ENCODE measurements at regions not wholly inside any gene's neighbourhood (a gene's known extent, or its start where the extent isn't known, plus 50 kb on each side); places are given as distances from the start of the nearest gene placed in this dataset.
"Not testable (repeated sequence)": the region's sequence is repeated elsewhere in the genome, so short reads cannot be mapped to it uniquely, and the experiment has no call there.

GRCh38 chrX:3811331-3812311 is 98.2 kb upstream of the PRKX start:
- peak; percentile 17 for DNase-seq

GRCh38 chrX:3807906-3808305 is 94.5 kb upstream of the PRKX start:
- DNase-seq: no peak

GRCh38 chrX:3806630-3807029 is 93.2 kb upstream of the PRKX start:
- no peak for DNase-seq

- DNase-seq: no peak
Measured at GRCh38 chrX:3803713-3804112, 90.3 kb upstream of the PRKX start.

- DNase-seq: no peak
Measured at GRCh38 chrX:3803305-3803704, 89.9 kb upstream of the PRKX start.

GRCh38 chrX:3795411-3795810 is 82.0 kb upstream of the PRKX start:
- DNase-seq: not testable (repeated sequence)

- DNase-seq: no peak
Measured at GRCh38 chrX:3791449-3791848, 78.0 kb upstream of the PRKX start.

- DNase-seq: no peak
Measured at GRCh38 chrX:3788494-3789233, 75.2 kb upstream of the PRKX start.

- no peak for DNase-seq
Measured at GRCh38 chrX:3787856-3788255, 74.4 kb upstream of the PRKX start.

- not testable (repeated sequence) for DNase-seq
Measured at GRCh38 chrX:3785822-3786221, 72.4 kb upstream of the PRKX start.

- no peak for DNase-seq
Measured at GRCh38 chrX:3780564-3780963, 67.1 kb upstream of the PRKX start.

GRCh38 chrX:3779546-3779945 is 66.1 kb upstream of the PRKX start:
- no peak for DNase-seq

- no peak for DNase-seq
Measured at GRCh38 chrX:3777416-3777815, 64.0 kb upstream of the PRKX start.

GRCh38 chrX:3771766-3772165 is 58.3 kb upstream of the PRKX start:
- no peak for DNase-seq

- no peak for DNase-seq
Measured at GRCh38 chrX:3768881-3769280, 55.4 kb upstream of the PRKX start.

Measured in NCI-H510A treated with DMSO at 0.1 percent for 48 hours (cell line).